HepG2 (cell line): ENCODE measurements at regions not wholly inside any gene's neighbourhood (a gene's known extent, or its start where the extent isn't known, plus 50 kb on each side); places are given as distances from the start of the nearest gene placed in this dataset.

Experiments
- IKZF1 ChIP-seq: fragments of 450-650 bp; IDR thresholded peaks from 2 replicates; pipeline ENCODE4 v1.7.1; 2016
- NBN ChIP-seq: fragments of 450-650 bp; conservative IDR thresholded peaks from 2 replicates; pipeline ENCODE4 v1.6.1; 2017
- STAT5B ChIP-seq: sonication (generic); formaldehyde crosslinking; IDR thresholded peaks from 2 replicates; pipeline ENCODE4 v1.4.0; 2020; ENCODE audit warnings: missing genetic modification reagents
- TCF12 ChIP-seq, 2 experiments: fragments of 450-650 bp in 1 of 2; sonication (generic) in 1 of 2; formaldehyde crosslinking in 1 of 2; IDR thresholded peaks; 2 replicates each; pipeline versions ENCODE4 v1.6.1 to v1.8.0; 2017 to 2022; ENCODE audit warnings: antibody characterized with exemption in 1 of 2, mild to moderate bottlenecking in 1 of 2, missing genetic modification reagents in 1 of 2, moderate library complexity in 1 of 2
- ZNF891 ChIP-seq: sonication (generic); formaldehyde crosslinking; IDR thresholded peaks from 2 replicates; pipeline ENCODE4 v1.5.0; 2020; ENCODE audit warnings: mild to moderate bottlenecking, missing genetic modification reagents

- TF ChIP-seq IKZF1 (no peak), ZNF891 (CRISPR knock-in tag) (no peak), NBN (no peak), TCF12 (IDR thresholded peaks at IDR 0.05) (no peak), TCF12 (CRISPR knock-in tag; IDR thresholded peaks at IDR 0.05) (no peak), STAT5B (CRISPR knock-in tag) (no peak)
Measured at GRCh38 chr2:240329778-240330177, 105.7 kb upstream of the GPC1 start.
